ENCODE measurements at regions not wholly inside any gene's neighbourhood (a gene's known extent, or its start where the extent isn't known, plus 50 kb on each side); places are given as distances from the start of the nearest gene placed in this dataset.
"Not testable (repeated sequence)": the region's sequence is repeated elsewhere in the genome, so short reads cannot be mapped to it uniquely, and the experiment has no call there.

DNA sequence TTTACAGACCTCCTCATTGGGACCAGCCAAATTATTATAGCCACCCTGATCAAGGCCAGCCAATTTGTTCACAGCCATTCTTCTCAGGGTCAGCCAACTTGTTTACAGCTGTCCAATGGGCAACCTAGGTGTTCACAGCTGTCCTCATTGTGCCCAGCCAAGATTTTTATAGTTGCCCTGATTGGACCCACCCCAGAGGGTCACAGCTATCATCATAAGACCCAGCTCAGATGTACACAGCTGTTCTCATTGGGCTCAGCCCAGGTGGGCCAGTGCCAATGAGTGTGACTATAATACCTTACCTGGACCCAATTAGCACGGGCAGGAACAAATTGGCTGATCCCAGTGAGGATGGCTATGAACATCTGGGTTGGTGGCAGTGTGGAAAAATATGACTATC lies 1151.8 kb downstream of the UQCRFS1 start:
- intact Hi-C loops (cut with micrococcal nuclease; ENCODE audit: unreplicated experiment) = no loop called here

DNA sequence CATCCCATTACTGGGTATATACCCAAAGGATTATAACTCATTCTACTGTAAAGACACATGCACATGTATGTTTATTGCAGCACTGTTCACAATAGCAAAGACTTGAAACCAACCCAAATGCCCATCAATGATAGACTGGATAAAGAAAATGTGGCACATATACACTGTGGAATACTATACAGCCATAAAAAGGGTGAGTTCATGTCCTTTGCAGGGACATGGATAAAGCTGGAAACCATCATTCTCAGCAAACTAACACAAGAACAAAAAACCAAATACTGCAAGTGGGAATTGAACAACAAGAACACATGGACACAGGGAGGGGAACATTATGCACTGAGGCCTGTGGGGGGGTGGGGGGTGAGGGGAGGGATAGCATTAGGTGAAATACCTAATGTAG lies 1155.9 kb downstream of the UQCRFS1 start:
- H3K79me2 ChIP-seq (ENCODE audit: low read depth); CTCF ChIA-PET; H2AFZ ChIP-seq; H3K36me3 ChIP-seq (ENCODE audit: low read depth); H3K9me3 ChIP-seq (ENCODE audit: insufficient read depth, low read depth); H3K4me1 ChIP-seq (replicated peaks; ENCODE audit: insufficient read depth); H3K4me2 ChIP-seq; H3K4me3 ChIP-seq; BruUV-seq (replicated peaks); H3K27me3 ChIP-seq (ENCODE audit: insufficient read depth, low read depth); intact Hi-C loops (cut with micrococcal nuclease; ENCODE audit: unreplicated experiment); H3K9me2 ChIP-seq (ENCODE audit: insufficient read depth); H3K27ac ChIP-seq; DNase-seq; H4K20me1 ChIP-seq (ENCODE audit: insufficient read depth); H3F3A ChIP-seq (ENCODE audit: insufficient read depth, low read depth); POLR2A ChIA-PET (ENCODE audit: unreplicated experiment): not testable (repeated sequence)

More for the DNA sequence above, 1151.8 kb downstream of the UQCRFS1 start:
- no peaks in the 10 kb centered on the region for H3F3A ChIP-seq (ENCODE audit: insufficient read depth, low read depth)
- ChIA-PET CTCF (no interaction called here), POLR2A (ENCODE audit: unreplicated experiment) (no interaction called here)
- no peaks in the 10 kb centered on the region for H3K9me2 ChIP-seq (ENCODE audit: insufficient read depth)
- no peak overlapping the region for H2AFZ ChIP-seq
- H3K27me3 ChIP-seq (ENCODE audit: insufficient read depth, low read depth) = no peaks in the 10 kb centered on the region
- no peaks in the 10 kb centered on the region for H3K4me1 ChIP-seq (replicated peaks; ENCODE audit: insufficient read depth)
- no peak overlapping the region for H3K27ac ChIP-seq
- H3K9me3 ChIP-seq (ENCODE audit: insufficient read depth, low read depth) = no peaks in the 10 kb centered on the region
- no peaks in the 10 kb centered on the region for H3K36me3 ChIP-seq (ENCODE audit: low read depth)
- H3K79me2 ChIP-seq (ENCODE audit: low read depth) = no peaks in the 10 kb centered on the region
- H4K20me1 ChIP-seq (ENCODE audit: insufficient read depth) = no peaks in the 10 kb centered on the region
- TF ChIP-seq, protein P1, sequence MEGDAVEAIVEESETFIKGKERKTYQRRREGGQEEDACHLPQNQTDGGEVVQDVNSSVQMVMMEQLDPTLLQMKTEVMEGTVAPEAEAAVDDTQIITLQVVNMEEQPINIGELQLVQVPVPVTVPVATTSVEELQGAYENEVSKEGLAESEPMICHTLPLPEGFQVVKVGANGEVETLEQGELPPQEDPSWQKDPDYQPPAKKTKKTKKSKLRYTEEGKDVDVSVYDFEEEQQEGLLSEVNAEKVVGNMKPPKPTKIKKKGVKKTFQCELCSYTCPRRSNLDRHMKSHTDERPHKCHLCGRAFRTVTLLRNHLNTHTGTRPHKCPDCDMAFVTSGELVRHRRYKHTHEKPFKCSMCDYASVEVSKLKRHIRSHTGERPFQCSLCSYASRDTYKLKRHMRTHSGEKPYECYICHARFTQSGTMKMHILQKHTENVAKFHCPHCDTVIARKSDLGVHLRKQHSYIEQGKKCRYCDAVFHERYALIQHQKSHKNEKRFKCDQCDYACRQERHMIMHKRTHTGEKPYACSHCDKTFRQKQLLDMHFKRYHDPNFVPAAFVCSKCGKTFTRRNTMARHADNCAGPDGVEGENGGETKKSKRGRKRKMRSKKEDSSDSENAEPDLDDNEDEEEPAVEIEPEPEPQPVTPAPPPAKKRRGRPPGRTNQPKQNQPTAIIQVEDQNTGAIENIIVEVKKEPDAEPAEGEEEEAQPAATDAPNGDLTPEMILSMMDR (conservative IDR thresholded peaks at IDR 0.05) = no peak
- TF ChIP-seq EZH2 (IDR thresholded peaks at IDR 0.05; ENCODE audit: low read depth) = no peak
- no peak overlapping the region for H3K4me2 ChIP-seq
- no TSS peak for BruUV-seq (replicated peaks)
- DNase-seq = no peak
- no peak overlapping the region for H3K4me3 ChIP-seq

DNA sequence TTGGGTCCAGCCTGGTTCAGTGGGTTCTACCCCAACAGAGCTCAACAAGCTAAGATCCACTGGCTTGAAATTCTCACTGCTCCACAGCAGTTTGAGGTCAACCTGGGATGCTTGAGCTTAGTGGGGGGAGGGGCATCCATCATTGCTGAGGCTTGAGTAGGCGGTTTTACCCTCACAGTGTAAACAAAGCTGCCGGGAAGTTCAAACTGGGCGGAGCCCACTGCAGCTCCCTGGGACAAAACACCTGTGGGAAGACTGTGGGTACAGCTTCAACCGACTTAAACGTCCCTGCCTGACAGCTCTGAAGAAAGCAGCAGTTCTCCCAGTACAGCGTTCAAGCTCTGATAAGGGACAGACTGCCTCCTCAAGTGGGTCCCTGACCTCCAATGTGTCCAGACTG lies 1161.9 kb downstream of the UQCRFS1 start:
- H3K36me3 ChIP-seq (ENCODE audit: low read depth) = no peaks in the 10 kb centered on the region
- intact Hi-C loops (cut with micrococcal nuclease; ENCODE audit: unreplicated experiment) = no loop called here
- H3K4me1 ChIP-seq (replicated peaks; ENCODE audit: insufficient read depth) = no peaks in the 10 kb centered on the region
- ChIA-PET POLR2A (ENCODE audit: unreplicated experiment) (no interaction called here), CTCF (no interaction called here)
- no peak overlapping the region for H3K4me3 ChIP-seq
- H3K4me2 ChIP-seq = no peak overlapping the region
- H3K79me2 ChIP-seq (ENCODE audit: low read depth) = no peaks in the 10 kb centered on the region
- H3K9me2 ChIP-seq (ENCODE audit: insufficient read depth) = no peaks in the 10 kb centered on the region; the same call in 1 of the 2 replicates
- BruUV-seq (replicated peaks) = no TSS peak
- no peaks in the 10 kb centered on the region for H3K27me3 ChIP-seq (ENCODE audit: insufficient read depth, low read depth)
- H3K27ac ChIP-seq = no peak overlapping the region
- no peaks in the 10 kb centered on the region for H3K9me3 ChIP-seq (ENCODE audit: insufficient read depth, low read depth)
- no peak overlapping the region for H2AFZ ChIP-seq
- no peak for DNase-seq
- TF ChIP-seq, protein P1 (conservative IDR thresholded peaks at IDR 0.05) = no peak
- no peak for TF ChIP-seq EZH2 (IDR thresholded peaks at IDR 0.05; ENCODE audit: low read depth)
- H4K20me1 ChIP-seq (ENCODE audit: insufficient read depth) = no peaks in the 10 kb centered on the region
- H3F3A ChIP-seq (ENCODE audit: insufficient read depth, low read depth) = no peaks in the 10 kb centered on the region

DNA sequence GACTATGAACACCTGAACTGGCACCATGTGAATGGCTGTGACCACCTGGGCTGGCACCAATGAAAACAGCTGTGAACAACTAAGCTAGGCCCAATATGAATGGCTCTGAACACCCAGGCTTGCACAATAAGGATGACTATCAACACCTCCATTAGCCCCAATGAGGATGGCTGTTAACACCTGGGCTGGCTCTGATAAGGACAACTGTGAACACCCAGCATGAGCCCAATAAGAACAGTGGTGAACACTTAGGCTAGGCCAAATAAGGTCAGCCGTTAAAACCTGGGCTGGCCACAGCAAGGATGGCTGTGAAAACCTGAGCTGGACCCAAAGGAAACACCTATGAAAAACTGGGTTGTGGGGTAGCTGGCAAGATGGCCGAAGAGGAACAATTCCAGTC lies 1163.1 kb downstream of the UQCRFS1 start:
- no peak overlapping the region for H3K4me3 ChIP-seq
- TF ChIP-seq, protein P1 (conservative IDR thresholded peaks at IDR 0.05) = no peak
- TF ChIP-seq EZH2 (IDR thresholded peaks at IDR 0.05; ENCODE audit: low read depth) = no peak
- no peaks in the 10 kb centered on the region for H3K9me3 ChIP-seq (ENCODE audit: insufficient read depth, low read depth)
- no peaks in the 10 kb centered on the region; the same call in 1 of the 2 replicates for H3K9me2 ChIP-seq (ENCODE audit: insufficient read depth)
- no peaks in the 10 kb centered on the region for H3K4me1 ChIP-seq (replicated peaks; ENCODE audit: insufficient read depth)
- H3K36me3 ChIP-seq (ENCODE audit: low read depth) = no peaks in the 10 kb centered on the region
- no peaks in the 10 kb centered on the region for H3K79me2 ChIP-seq (ENCODE audit: low read depth)
- no peak overlapping the region for H3K4me2 ChIP-seq
- no peaks in the 10 kb centered on the region for H4K20me1 ChIP-seq (ENCODE audit: insufficient read depth)
- no peak overlapping the region for H2AFZ ChIP-seq
- no TSS peak for BruUV-seq (replicated peaks)
- H3F3A ChIP-seq (ENCODE audit: insufficient read depth, low read depth) = no peaks in the 10 kb centered on the region
- no peak overlapping the region for H3K27ac ChIP-seq
- ChIA-PET POLR2A (ENCODE audit: unreplicated experiment) (no interaction called here), CTCF (no interaction called here)
- no peak for DNase-seq
- intact Hi-C loops (cut with micrococcal nuclease; ENCODE audit: unreplicated experiment) = no loop called here
- H3K27me3 ChIP-seq (ENCODE audit: insufficient read depth, low read depth) = no peaks in the 10 kb centered on the region

All from PC-9 (cell line).